Ascending aorta (tissue), 2 donors: ENCODE measurements at regions not wholly inside any gene's neighbourhood (a gene's known extent, or its start where the extent isn't known, plus 50 kb on each side); places are given as distances from the start of the nearest gene placed in this dataset.

ENCODE experiments used
- DNase-seq, 2 donors: peaks; one replicate each; pipeline ENCODE4 v3.0.0-alpha.2; 2019; ENCODE audit warnings: low spot score in 2 of 2
- H3K27ac ChIP-seq, 2 donors: fragments of 200-600 bp; sonication (generic); one replicate each; pipeline ENCODE4 v1.5.1; 2016 to 2017; ENCODE audit warnings: mild to moderate bottlenecking in 1 of 2
- H3K27me3 ChIP-seq: fragments of 200-600 bp; sonication (generic); one replicate; pipeline ENCODE4 v1.5.1; 2017
- H3K36me3 ChIP-seq, 2 donors: fragments of 200-600 bp; sonication (generic); one replicate each; pipeline ENCODE4 v1.5.1; 2016
- H3K4me1 ChIP-seq, 2 donors: fragments of 200-600 bp; sonication (generic); one replicate each; pipeline ENCODE4 v1.5.1; 2016 to 2017; ENCODE audit warnings: mild to moderate bottlenecking in 1 of 2
- H3K4me3 ChIP-seq, 2 donors: fragments of 200-600 bp; sonication (generic); one replicate each; pipeline ENCODE4 v1.5.1; 2016 to 2017; ENCODE audit warnings: mild to moderate bottlenecking in 1 of 2
- H3K9me3 ChIP-seq, 2 donors: fragments of 200-600 bp; sonication (generic); one replicate each; pipeline ENCODE4 v1.5.1; 2016
- intact Hi-C: fragments of 100-400 bp; cut with DNase I; formaldehyde crosslinking; loops from one replicate; pipeline ENCODE4 v1.15.1; 2023
- TF ChIP-seq, protein P1 (sequence below), 3 experiments: fragments of 200-600 bp in 2 of 3; fragments of 450-650 bp in 1 of 3; sonication (generic) in 2 of 3; IDR thresholded peaks; one replicate each; pipeline ENCODE4 v1.5.1; 2016 to 2019; ENCODE audit warnings: antibody characterized with exemption in 3 of 3, mild to moderate bottlenecking in 1 of 3, moderate library complexity in 1 of 3

- Histone ChIP-seq H3K4me1 (no peaks in the 10 kb centered on the region), H3K27ac (no peak overlapping the region), H3K9me3 (no peaks in the 10 kb centered on the region), H3K4me3 (no peak overlapping the region), H3K27me3 (no peaks in the 10 kb centered on the region), H3K36me3 (no peaks in the 10 kb centered on the region)
- TF ChIP-seq, protein P1, sequence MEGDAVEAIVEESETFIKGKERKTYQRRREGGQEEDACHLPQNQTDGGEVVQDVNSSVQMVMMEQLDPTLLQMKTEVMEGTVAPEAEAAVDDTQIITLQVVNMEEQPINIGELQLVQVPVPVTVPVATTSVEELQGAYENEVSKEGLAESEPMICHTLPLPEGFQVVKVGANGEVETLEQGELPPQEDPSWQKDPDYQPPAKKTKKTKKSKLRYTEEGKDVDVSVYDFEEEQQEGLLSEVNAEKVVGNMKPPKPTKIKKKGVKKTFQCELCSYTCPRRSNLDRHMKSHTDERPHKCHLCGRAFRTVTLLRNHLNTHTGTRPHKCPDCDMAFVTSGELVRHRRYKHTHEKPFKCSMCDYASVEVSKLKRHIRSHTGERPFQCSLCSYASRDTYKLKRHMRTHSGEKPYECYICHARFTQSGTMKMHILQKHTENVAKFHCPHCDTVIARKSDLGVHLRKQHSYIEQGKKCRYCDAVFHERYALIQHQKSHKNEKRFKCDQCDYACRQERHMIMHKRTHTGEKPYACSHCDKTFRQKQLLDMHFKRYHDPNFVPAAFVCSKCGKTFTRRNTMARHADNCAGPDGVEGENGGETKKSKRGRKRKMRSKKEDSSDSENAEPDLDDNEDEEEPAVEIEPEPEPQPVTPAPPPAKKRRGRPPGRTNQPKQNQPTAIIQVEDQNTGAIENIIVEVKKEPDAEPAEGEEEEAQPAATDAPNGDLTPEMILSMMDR (IDR thresholded peaks at IDR 0.05) = no peak
- intact Hi-C loops = no loop called here
- DNase-seq = no peak
Measured at GRCh38 chr11:69892986-69893555, 73.9 kb upstream of the FGF3 start.

- TF ChIP-seq, protein P1 (IDR thresholded peaks at IDR 0.05) = no peak
- no peaks in the 10 kb centered on the region for H3K27me3 ChIP-seq
Measured at GRCh38 chr11:69893631-69894030, 74.4 kb upstream of the FGF3 start.

DNA sequence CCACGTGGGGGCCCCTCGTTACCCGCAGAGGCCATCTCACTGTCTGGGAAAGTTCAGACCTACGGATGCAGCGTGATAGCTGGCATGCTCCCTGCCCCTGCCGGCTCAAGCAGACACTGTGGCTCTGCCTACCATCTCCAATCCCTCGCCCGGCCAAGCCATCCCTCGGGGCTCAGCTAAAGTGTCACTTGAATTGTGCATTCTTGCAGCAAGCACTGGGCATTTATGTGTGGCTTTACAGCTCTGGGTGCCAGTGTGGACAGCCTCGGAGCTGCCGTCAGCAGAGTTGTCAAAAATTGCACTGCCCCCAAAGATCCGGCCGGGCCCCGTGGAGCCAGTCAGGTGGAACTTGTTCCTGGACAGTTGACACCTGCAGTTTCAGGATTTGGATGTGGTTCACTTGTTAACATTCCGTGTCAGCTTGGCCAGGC lies 75.0 kb upstream of the FGF3 start:
- intact Hi-C loops = no loop called here
- no peak overlapping the region for H3K4me3 ChIP-seq
- DNase-seq = no peak

More at GRCh38 chr11:69893631-69894030, 74.4 kb upstream of the FGF3 start:
- intact Hi-C loops = no loop called here
- no peak for DNase-seq
- no peaks in the 10 kb centered on the region for H3K9me3 ChIP-seq
- no peaks in the 10 kb centered on the region for H3K4me1 ChIP-seq
- H3K4me3 ChIP-seq = no peak overlapping the region
- H3K27ac ChIP-seq = no peak overlapping the region
- no peaks in the 10 kb centered on the region for H3K36me3 ChIP-seq

DNA sequence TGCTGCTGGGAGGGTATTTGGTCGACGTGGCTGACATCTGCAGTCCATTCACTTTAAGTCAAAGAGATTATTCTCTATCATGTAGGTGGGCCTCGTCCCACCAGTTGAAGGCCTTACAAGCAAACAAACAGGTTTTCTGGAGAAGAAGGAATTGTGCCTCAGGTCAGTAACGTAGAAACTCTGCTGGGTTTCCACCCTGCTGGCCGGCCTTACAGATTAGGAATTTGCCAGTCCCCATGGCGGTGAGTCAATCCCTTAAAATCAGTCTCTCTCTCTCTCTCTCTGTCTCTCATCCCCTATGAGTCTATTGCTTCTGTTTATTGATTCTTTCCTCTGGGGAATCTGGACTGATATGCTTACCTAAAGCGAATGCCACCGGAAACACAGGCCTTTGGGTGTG lies 75.4 kb upstream of the FGF3 start:
- no peaks in the 10 kb centered on the region for H3K36me3 ChIP-seq
- H3K4me3 ChIP-seq = no peak overlapping the region
- intact Hi-C loops = no loop called here
- DNase-seq = no peak
- H3K27me3 ChIP-seq = no peaks in the 10 kb centered on the region
- TF ChIP-seq, protein P1 (IDR thresholded peaks at IDR 0.05) = no peak
- H3K9me3 ChIP-seq = no peaks in the 10 kb centered on the region
- H3K27ac ChIP-seq = no peak overlapping the region
- H3K4me1 ChIP-seq = no peaks in the 10 kb centered on the region

More for the DNA sequence above, 75.0 kb upstream of the FGF3 start:
- Histone ChIP-seq H3K9me3 (no peaks in the 10 kb centered on the region), H3K27me3 (no peaks in the 10 kb centered on the region), H3K27ac (no peak overlapping the region), H3K4me1 (no peaks in the 10 kb centered on the region), H3K36me3 (no peaks in the 10 kb centered on the region)
- TF ChIP-seq, protein P1 (IDR thresholded peaks at IDR 0.05) = no peak

- intact Hi-C loops = no loop called here
- H3K27me3 ChIP-seq = no peaks in the 10 kb centered on the region
Measured at GRCh38 chr11:69896250-69896649, 77.0 kb upstream of the FGF3 start.

More at GRCh38 chr11:69896250-69896649, 77.0 kb upstream of the FGF3 start:
- DNase-seq = no peak
- TF ChIP-seq, protein P1 (IDR thresholded peaks at IDR 0.05) = no peak
- Histone ChIP-seq H3K27ac (no peak overlapping the region), H3K4me3 (no peak overlapping the region), H3K4me1 (no peaks in the 10 kb centered on the region), H3K36me3 (no peaks in the 10 kb centered on the region), H3K9me3 (no peaks in the 10 kb centered on the region)
